ENCODE measurements at regions not wholly inside any gene's neighbourhood (a gene's known extent, or its start where the extent isn't known, plus 50 kb on each side); places are given as distances from the start of the nearest gene placed in this dataset.

GRCh38 chr1:59173721-59174120 is 123.2 kb upstream of the FGGY start:
- TF ChIP-seq CTCF (IDR thresholded peaks at IDR 0.05) (no peak), POLR2A (IDR thresholded peaks at IDR 0.05) (no peak)

Data from sigmoid colon (tissue), 3 donors.